Tibial nerve (tissue), 4 donors: ENCODE measurements at regions not wholly inside any gene's neighbourhood (a gene's known extent, or its start where the extent isn't known, plus 50 kb on each side); places are given as distances from the start of the nearest gene placed in this dataset.

ENCODE experiments used
- DNase-seq, 2 donors: peaks; one replicate each; pipeline ENCODE4 v3.0.0-alpha.2; 2019; ENCODE audit warnings: low spot score in 2 of 2
- H3K27ac ChIP-seq, 4 donors: fragments of 200-600 bp; sonication (generic) in 3 of 4; one replicate each; pipeline ENCODE4 v1.5.1; 2017 to 2019; ENCODE audit warnings: mild to moderate bottlenecking in 1 of 4
- H3K27me3 ChIP-seq, 2 donors: fragments of 200-600 bp; sonication (generic) in 1 of 2; one replicate each; pipeline versions ENCODE4 v1.5.1 to v1.6.0; 2017 to 2019
- H3K36me3 ChIP-seq, 3 donors: fragments of 200-600 bp; sonication (generic); one replicate each; pipeline ENCODE4 v1.5.1; 2018 to 2019
- H3K4me1 ChIP-seq, 4 donors: fragments of 200-600 bp; sonication (generic) in 3 of 4; one replicate each; pipeline ENCODE4 v1.5.1; 2017 to 2019
- H3K4me3 ChIP-seq, 4 donors: fragments of 200-600 bp; sonication (generic) in 3 of 4; one replicate each; pipeline ENCODE4 v1.5.1; 2017 to 2019; ENCODE audit warnings: mild to moderate bottlenecking in 1 of 4, moderate library complexity in 1 of 4
- H3K9me3 ChIP-seq, 4 donors: fragments of 200-600 bp; sonication (generic) in 3 of 4; one replicate each; pipeline ENCODE4 v1.5.1; 2017 to 2019
- CTCF ChIP-seq, 5 experiments: fragments of 200-600 bp in 3 of 5; fragments of 450-650 bp in 2 of 5; sonication (generic) in 3 of 5; IDR thresholded peaks; one replicate each; pipeline ENCODE4 v1.5.1; 2016 to 2019; ENCODE audit warnings: antibody characterized with exemption in 5 of 5, mild to moderate bottlenecking in 3 of 5, moderate library complexity in 2 of 5
- EP300 ChIP-seq, 2 donors: sonication (generic); formaldehyde crosslinking; IDR thresholded peaks; one replicate each; pipeline ENCODE4 v1.6.1; 2017; ENCODE audit warnings: antibody characterized with exemption in 2 of 2, mild to moderate bottlenecking in 1 of 2
- POLR2A ChIP-seq, 2 donors: fragments of 450-650 bp; IDR thresholded peaks; one replicate each; pipeline ENCODE4 v1.6.1; 2017; ENCODE audit warnings: antibody characterized with exemption in 2 of 2, mild to moderate bottlenecking in 2 of 2, moderate library complexity in 2 of 2
- WGBS, 2 donors: methylation state at CpG; one replicate each; pipeline ENCODE4 v1.1.5; 2018; 5-methylcytosine and 5-hydroxymethylcytosine counted together

GRCh38 chr14:82412545-82412944, 878.9 kb upstream of the SEL1L start:
- Histone ChIP-seq H3K27ac (no peak overlapping the region), H3K27me3 (no peaks in the 10 kb centered on the region), H3K4me1 (no peaks in the 10 kb centered on the region), H3K4me3 (no peak overlapping the region), H3K36me3 (no peaks in the 10 kb centered on the region), H3K9me3 (peaks cover 0 to 8% (median 0%) of the 10 kb centered on the region in 4 donors)
- no peak for DNase-seq
- no peak for TF ChIP-seq CTCF (IDR thresholded peaks at IDR 0.05)
- 63 to 71% methylated on average over 1 of the region's 1 CpG for WGBS, 2 donors

GRCh38 chr14:82414853-82415539, 881.3 kb upstream of the SEL1L start:
- WGBS, 2 donors: 71 to 84% methylated on average over 1 of the region's 1 CpG

DNA sequence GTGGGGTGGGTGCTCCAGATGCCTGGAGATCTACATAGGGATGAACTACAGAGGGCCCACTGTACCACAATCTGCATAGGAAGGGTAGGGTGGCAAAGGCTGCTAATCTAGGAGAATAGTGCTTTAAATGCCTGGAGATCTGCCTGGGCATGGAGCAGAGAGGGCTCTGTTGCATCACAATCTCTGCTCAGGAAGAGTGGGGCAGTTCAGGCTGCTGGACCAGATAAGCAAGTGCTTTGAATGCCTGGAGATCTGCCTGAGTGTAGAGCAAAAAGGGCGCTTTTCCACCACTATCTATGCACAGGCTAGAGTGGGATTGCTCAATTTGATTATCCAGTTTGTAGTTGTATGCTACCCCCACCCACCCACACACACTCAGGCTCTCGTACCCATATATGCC, 886.3 kb upstream of the SEL1L start:
- 85 to 91% methylated on average over 2 of the region's 2 CpGs for WGBS, 2 donors

More at GRCh38 chr14:82414853-82415539, 881.3 kb upstream of the SEL1L start:
- peaks cover 0 to 28% (median 7%) of the 10 kb centered on the region in 4 donors for H3K9me3 ChIP-seq
- no peak for DNase-seq
- no peaks in the 10 kb centered on the region for H3K36me3 ChIP-seq
- H3K27me3 ChIP-seq: no peaks in the 10 kb centered on the region
- H3K4me1 ChIP-seq: no peaks in the 10 kb centered on the region
- H3K4me3 ChIP-seq: no peak overlapping the region
- TF ChIP-seq CTCF (IDR thresholded peaks at IDR 0.05) (no peak), POLR2A (IDR thresholded peaks at IDR 0.05) (no peak), EP300 (IDR thresholded peaks at IDR 0.05) (no peak)
- H3K27ac ChIP-seq: no peak overlapping the region

GRCh38 chr14:82420871-82421270, 887.2 kb upstream of the SEL1L start:
- Histone ChIP-seq H3K9me3 (peaks cover 0 to 30% (median 7%) of the 10 kb centered on the region in 4 donors), H3K27me3 (no peaks in the 10 kb centered on the region), H3K4me1 (no peaks in the 10 kb centered on the region), H3K4me3 (no peak overlapping the region), H3K27ac (no peak overlapping the region), H3K36me3 (no peaks in the 10 kb centered on the region)
- DNase-seq: no peak
- TF ChIP-seq CTCF (IDR thresholded peaks at IDR 0.05) (no peak), EP300 (IDR thresholded peaks at IDR 0.05) (no peak), POLR2A (IDR thresholded peaks at IDR 0.05) (no peak)
- 68 to 80% methylated on average over 5 of the region's 5 CpGs for WGBS, 2 donors

More for the DNA sequence above, 886.3 kb upstream of the SEL1L start:
- Histone ChIP-seq H3K27me3 (no peaks in the 10 kb centered on the region), H3K4me3 (no peak overlapping the region), H3K36me3 (no peaks in the 10 kb centered on the region), H3K9me3 (peaks cover 0 to 30% (median 7%) of the 10 kb centered on the region in 4 donors), H3K4me1 (no peaks in the 10 kb centered on the region), H3K27ac (no peak overlapping the region)
- no peak for TF ChIP-seq EP300 (IDR thresholded peaks at IDR 0.05)
- TF ChIP-seq CTCF (IDR thresholded peaks at IDR 0.05): no peak
- TF ChIP-seq POLR2A (IDR thresholded peaks at IDR 0.05): no peak
- no peak for DNase-seq

GRCh38 chr14:82421286-82421685, 887.6 kb upstream of the SEL1L start:
- Histone ChIP-seq H3K27me3 (no peaks in the 10 kb centered on the region), H3K4me1 (no peaks in the 10 kb centered on the region), H3K36me3 (no peaks in the 10 kb centered on the region), H3K9me3 (peaks cover 0 to 28% (median 7%) of the 10 kb centered on the region in 4 donors), H3K4me3 (no peak overlapping the region), H3K27ac (no peak overlapping the region)
- DNase-seq: no peak
- WGBS, 2 donors: 82 to 83% methylated on average over 4 of the region's 4 CpGs
- no peak for TF ChIP-seq CTCF (IDR thresholded peaks at IDR 0.05)
- TF ChIP-seq POLR2A (IDR thresholded peaks at IDR 0.05): no peak
- no peak for TF ChIP-seq EP300 (IDR thresholded peaks at IDR 0.05)
